Umbilical cord (tissue), 1 donor: ENCODE measurements at regions not wholly inside any gene's neighbourhood (a gene's known extent, or its start where the extent isn't known, plus 50 kb on each side); places are given as distances from the start of the nearest gene placed in this dataset.
"Not testable (repeated sequence)": the region's sequence is repeated elsewhere in the genome, so short reads cannot be mapped to it uniquely, and the experiment has no call there.

Experiments
- DNase-seq: peaks from one replicate; pipeline ENCODE4 v3.0.0-alpha.2; 2015; ENCODE audit warnings: low spot score

DNA sequence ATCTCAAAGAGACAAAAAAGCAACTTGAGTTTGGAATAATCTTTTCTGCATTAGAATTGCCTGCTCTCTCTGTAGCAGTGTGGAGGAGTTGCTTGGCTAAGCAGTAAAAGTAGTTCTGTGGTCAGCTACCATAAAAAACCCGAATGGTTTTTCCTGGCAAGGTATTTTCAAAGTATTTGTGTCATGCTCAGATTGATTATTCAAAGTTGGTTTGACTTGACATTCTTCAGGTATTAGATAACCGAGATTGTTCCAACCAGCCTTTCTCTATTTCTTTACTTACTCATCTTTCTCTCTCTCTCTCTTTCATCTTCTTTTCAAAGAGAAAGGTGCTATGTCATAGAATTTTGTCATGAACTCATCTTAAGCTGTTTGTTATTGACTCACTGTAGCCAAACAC lies 404.9 kb downstream of the CPS1 start:
- DNase-seq, result no peak

DNA sequence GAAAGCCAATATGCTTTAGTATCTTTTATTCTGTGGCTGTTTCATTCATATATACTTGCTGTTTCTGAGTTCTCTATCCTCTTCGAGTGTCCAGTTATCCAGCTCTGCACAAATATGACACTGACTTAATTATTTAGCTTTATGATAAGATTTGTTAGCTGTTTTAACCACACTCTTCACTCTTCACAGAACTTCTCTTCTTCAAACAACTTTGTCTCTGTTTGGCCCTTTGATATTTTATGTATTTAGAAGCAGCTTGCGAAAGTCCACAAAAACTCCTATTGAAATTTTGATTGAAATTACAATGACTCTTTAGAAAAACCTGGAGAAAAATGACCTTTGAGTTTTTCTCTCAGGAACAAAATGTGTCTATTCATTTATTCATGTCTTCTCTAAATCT lies 407.0 kb downstream of the CPS1 start:
- no peak for DNase-seq

DNA sequence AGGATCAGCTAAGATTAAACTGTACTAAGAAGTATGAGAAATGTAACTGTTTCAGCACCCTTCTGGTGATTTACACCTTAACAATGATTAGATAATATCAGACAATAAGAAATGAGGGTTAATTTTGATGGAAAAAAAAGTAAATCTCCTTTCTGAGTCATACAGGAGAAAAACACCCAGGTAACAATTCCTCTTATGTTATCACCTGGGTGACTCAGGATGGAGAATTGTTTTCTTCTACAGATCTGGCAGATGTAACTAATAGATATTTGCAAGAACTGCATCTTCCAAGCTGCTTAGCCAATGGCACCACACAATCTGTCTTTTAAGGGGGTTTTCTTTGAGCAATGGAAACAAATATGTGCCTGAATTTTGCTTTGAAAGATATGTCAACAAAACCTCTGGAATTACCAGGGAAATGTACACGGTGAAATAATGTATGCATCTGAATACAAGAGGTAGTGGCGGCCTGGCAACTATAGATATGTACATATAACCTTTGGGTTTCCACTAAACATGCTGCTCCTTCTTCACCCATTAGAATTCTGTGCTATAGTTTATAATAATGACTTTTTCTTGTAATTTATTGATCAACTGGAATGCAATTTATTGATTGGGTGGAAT lies 407.9 kb downstream of the CPS1 start:
- no peak for DNase-seq

DNA sequence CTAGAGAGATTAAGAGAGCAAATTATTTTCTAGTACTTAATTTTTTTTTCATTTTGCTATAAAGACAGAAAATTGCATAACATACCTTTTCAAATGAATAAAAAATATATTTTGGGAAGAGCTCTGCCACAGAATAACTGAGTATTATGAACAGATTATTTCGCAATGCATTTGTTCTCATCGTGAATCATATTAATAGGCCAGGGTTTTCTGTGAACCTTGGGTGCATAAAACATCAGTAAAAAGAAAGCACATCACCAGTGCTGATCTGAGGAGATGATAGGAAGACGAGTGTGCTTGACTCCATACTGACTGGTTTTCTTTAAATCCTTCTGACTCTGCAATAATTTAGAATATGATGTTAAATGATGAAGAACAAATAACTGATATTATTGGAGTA lies 409.1 kb downstream of the CPS1 start:
- DNase-seq, result no peak

DNA sequence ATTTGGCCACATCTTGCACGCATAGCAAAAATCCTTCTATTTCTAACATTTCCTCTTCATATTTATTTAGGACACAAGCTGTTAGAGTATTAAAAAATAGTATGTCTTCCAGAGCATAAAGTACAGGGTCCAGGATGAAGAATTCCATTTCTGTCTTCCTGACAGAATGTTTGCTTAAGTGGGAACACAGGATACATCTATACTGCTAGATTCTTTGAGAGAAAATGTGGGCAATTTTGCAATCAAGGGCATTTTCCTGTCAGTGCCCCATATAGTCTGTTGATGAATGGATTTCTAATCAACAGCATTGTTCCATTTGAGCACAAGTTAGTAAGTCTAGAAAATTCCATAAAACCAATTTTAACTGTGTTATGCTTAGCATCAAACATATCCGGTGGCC lies 409.9 kb downstream of the CPS1 start:
- DNase-seq, result no peak

DNA sequence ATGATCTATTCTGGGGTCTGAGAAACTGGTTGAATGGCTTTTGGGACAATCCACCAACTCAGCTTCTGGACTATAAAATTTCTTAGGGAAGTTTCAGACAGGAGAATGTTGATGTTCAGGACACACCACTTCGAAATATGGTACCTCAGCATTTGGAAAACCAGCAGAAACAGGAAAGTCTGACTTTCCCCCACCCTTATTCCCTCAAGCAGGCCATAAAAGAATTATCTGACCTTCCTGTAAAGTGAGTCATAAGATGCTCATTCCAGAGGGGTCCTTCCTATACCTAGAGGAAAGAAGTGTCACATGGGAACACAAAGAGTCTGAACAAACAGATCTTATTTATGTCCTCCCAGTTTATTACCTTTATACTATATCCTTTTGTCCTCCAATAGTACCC lies 415.0 kb downstream of the CPS1 start:
- no peak for DNase-seq

DNA sequence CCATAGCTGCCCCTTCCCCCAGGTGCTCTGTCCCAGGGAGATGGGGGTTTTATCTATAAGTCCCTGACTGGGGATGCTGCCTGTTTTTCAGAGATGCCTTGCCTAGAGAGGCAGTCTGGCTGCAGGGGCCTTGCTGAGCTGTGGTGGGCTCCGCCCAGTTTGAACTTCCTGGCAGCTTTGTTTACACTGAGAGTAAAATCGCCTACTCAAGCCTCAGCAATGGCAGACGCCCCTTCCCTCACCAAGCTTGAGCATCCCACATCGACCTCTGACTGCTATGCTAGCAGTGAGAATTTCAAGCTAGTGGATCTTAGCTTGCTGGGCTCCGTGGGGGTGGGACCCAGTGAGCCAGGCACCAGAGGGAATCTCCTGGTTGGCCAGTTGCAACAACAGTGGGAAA lies 430.4 kb downstream of the CPS1 start:
- DNase-seq, result not testable (repeated sequence)

DNA sequence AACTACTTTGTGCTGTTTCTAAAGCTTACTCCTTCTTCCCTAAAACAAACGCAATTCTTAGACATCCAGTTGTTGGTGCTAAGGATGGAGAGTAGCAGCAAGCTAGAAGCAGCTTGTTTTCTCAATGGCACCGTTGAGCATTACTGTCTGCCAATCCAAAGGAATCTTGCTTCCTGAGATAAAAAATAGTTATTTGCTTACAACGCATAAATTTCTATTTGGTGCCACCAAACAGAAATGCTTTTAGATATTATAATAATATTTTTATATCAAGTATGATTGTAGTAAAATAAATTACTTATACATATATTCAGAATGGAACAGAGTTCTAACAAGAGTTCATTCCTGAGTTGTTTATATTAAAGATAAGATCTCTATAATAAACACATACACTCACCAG lies 434.7 kb downstream of the CPS1 start:
- no peak for DNase-seq

DNA sequence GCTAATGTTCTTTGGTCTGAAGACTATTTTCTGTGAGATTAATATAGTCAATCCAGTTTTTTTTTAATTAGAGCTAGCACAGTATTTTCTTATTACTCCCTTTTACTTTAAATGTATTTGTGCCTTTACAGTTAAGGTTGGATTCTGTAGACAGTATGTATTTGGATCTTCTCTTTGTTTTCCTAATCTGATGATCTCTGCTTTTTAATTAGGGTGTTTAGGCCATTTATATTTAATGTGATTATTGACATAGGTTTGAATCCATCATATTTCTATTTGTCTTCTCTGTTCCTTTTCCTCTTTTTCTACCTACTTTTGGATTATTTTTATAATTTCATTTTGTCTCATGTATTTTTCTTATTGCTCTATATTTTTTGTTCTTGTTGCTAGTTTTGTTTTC lies 437.7 kb downstream of the CPS1 start:
- no peak for DNase-seq

DNA sequence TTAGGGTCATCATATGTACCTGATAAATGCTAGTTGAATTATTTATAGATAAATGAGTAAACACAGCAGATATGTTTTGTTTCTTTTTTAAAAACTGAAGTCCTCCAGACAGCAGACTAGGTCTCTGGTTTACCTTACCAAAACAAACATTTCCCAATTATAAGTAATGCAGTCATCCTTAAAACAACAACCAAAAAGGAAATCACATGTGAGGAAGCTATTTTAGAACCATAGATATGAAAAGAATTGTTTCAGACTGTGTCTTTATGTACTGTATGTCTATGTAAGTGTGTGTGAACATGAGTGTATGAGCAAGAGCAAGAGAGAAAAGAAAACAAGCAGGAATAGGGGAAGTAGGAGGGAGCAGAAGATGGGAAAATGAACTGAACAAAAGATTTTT lies 441.0 kb downstream of the CPS1 start:
- no peak for DNase-seq

DNA sequence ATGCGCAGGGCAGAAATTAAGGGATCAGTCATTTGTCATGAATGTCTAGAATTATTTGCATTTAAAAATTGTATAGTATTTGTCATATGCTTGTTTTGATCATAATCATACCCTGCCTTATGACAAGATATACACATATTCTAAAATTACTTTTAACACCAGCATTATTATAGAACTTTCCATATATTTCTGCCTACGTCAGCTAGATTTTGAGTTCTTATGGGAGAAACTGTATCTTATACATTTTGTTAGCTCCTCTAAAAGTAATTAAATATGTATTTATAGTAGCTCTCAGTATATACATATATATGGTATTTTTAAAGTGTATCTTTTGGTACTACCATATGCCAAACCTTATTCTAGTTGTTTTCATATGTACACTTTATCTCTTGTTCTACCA lies 441.9 kb downstream of the CPS1 start:
- no peak for DNase-seq

DNA sequence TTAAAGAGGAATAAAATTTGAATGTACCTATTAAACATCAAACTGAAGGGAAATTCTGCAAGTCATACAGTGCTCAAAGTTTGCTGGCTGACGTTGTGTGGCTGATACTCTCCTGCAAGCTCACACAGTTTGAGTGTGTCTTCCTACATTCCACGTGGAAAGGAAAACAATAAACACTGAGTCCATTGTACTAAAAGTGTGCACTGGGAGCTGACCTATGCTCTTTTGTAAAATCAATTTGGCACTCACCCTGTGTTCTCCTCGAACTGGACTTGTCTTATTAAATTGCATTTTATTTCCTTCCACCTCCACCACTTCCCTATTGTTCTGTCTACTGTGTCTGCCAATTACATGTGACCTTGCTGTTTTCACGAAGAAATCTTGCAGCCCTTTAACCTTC lies 458.0 kb downstream of the CPS1 start:
- DNase-seq, result no peak

DNA sequence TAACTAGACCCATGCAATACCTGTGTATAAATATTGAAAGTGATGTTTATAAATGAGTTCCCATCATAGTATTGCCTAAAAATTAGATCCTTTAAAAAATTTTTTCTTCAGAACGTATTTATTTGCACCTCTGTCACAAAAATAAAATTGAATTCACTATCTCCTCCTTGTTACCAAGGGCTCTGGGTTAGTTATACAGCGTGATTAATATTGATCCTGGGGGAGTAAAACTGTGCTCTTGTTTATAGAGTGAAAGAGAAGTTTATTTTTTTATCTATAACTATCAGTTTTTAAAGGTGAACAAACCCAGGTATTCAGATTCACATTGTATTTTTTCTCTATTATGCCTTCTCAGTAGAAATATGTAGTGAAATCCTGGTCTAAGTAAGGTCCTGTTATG lies 458.5 kb downstream of the CPS1 start:
- DNase-seq, result no peak

DNA sequence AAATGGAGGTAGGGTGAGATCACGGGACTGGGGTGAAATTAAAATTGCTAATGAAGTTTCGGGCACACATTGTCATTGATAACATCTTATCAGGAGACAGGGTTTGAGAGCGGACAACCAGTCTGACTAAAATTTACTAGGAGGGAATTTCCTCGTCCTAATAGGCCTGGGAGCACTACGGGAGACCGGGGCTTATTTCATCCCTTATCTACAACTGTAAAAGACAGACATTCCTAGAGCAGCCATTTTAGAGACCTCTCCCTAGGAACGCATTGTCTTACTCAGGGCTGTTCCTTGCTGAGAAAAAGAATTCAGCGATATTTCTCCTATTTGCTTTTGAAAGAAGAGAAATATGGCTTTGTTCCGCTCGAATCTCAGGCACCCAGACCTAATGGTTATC lies 468.7 kb downstream of the CPS1 start:
- DNase-seq, result not testable (repeated sequence)

DNA sequence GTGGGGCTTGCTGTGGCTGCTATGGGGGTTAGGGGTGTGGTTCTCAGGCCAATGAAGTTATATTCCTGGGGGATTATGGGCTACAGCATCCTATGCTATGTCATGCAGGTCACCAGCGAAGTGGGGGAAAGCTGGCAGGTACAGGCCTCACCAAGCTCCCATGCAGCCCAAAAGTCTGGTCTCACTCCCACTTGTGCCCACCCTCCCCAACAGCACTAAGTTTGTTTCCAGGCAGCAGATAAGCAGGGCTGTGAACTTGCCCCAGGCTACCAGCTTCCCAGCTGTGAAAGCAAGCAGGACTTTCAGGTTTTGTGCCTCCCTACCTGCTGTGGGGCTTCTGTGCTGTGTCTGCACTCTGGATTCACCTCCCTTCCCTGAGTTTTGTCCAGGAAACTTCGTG lies 469.7 kb downstream of the CPS1 start:
- no peak for DNase-seq

DNA sequence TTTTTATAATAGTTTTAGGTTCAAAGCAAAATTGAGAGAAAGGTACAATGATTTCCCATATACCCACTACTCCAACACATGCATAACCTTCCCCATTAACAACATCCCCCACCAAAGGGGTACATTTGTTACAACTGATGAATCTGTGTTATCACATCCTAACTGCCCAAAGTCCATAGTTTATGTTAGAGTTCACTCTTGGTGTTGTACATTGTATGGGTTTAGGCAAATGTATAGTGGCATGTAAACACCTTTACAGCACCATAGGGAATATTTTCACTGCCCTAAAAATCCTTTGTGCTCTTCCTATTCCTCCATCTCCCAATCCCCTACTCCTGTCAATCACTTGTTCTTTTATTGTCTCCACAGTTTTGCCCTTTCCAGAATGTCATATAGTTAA lies 471.6 kb downstream of the CPS1 start:
- no peak for DNase-seq

DNA sequence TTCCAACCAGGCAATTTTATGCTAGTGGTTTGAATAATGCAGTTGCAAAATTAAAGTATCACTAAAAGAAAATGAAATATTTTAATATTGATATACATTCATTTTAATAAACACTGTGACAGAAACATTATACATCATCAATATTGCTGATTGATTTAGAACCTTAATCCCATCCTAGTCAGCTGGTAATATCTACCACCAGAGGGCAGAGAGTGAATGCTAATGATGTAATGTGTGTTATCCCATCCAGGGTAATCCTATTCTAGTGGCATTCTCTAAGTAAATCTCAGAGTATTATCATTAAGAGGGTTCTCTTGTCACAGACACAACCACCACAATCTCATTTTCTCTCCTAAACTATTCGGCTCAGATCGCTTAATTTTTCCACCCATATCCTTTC lies 477.4 kb downstream of the CPS1 start:
- no peak for DNase-seq

DNA sequence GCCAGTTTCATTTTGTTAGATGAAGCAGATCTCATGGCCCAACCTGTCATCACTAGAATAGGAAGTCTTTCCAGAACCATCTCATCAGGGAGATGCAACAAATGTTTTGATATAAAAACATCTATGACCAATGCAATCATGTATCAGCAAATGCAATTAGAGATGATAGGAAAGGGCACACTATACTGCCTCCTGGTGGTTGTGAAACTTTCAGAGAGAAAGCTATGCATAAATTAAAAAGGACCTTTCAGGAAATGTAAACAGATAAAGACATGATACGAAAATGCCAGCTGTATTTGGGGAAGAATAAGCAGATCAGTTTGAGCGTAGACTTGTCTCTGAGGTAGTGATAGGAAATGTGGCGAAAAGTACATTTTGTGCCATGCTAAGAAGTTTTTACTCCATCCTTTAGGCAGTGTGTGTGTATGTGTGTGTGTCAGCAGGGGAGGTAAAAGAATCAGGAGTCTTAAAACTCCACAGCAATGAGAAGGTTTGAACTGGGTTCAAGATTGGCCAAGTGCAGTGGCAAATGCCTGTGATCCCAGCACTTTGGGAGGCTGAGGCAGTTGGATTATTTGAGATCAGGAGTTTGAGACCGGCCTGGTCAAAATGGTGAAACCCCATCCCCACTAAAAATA lies 479.3 kb downstream of the CPS1 start:
- DNase-seq, result no peak

DNA sequence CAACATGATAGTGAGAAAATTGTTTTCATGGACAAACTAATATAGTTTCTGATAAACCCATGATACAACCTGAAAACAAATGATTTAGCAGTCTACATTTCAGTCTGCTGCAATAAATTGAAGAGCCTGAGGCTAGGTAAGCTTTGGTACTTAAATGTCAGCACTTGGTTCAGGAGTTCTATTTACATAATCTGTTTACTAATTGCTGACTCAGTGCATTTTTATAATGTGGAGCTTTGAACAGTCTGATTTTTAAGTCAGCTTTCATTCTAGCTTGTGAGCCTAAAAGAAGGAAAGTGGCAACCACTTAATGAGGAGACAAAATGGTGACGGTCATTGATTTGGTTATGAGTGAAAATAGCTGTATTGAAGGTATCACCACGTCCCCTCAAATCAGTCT lies 488.6 kb downstream of the CPS1 start:
- DNase-seq, result no peak

DNA sequence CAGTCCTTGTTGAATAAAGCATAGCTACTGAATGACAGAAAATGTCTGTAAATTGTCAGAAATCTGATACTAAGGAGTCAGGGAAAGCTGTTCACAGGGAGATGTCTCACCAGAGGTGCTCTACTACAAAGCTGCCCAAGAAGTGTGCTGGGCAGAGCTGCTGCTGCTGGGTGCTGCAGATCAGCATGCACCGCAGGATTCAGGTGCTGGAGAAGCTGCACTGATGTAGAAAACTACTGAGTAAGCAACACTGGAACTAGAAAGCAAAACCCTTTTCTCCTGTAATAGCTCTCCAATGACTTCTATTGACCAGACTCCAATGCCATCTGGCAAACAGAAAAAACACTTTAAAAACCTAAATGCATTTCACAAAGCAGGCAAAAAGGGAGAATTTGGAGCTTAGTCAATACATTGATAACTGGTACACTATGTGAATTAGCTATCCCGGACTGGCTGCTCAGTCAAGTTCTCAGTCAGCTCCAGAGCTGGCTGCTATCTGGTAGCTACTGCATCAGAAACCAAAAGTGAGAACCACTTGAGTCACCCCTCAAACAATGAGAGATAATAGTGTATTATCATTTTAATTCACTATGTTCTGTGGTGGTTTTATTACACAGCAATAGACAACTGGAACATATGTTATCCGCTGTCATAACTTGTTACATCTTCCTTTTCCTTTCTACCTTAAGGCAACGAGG lies 493.1 kb downstream of the CPS1 start:
- no peak for DNase-seq

DNA sequence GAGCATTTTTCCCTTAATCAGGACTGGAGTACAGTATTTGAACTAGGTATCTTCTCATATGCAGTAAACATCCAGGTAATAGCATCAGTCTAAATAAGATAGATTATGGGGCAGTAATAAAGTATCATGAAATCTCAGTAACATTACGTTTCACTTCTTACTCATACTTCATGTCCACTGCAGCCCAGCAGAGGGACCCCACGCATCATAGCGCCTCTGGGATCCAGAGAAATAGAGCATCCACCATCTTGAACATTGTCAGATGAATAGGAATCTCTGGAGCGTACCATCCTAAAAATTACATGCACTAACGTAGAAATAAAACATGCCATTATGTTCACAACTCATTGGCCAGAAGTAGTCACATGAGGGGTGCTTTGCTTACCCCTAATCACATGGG lies 499.0 kb downstream of the CPS1 start:
- no peak for DNase-seq

DNA sequence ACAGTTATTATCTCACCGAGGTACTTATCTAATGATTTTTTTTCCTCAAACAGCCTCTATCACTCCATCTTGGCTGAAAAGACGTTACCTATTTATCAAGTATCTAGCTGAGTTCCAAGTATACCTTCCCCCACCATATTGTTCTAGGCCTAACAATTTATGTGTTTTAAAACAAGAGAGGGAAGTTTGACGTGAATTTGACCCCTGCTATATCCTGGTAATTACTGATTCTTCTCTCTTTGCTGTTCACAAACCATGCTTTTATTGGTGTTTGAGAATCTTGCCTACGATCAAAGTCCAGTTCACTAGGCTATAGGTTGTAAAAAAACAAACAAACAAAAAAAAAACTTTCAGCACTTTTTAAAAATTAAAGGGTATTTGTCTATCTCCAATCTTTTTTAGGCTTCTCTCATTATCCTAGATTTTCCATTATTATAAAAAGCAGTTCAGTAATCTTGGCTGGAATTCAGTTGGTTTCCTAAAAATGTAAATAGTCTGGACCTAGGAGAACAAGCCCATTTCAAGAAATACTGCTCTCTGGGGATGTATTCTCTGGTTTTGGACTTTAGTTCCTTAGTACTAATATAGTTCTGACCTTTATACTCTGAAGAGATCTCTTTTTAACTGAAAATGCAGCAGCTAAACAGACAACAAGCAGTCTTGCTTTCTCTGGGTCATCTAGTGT lies 505.4 kb downstream of the CPS1 start:
- DNase-seq, result peak; percentile 15

DNA sequence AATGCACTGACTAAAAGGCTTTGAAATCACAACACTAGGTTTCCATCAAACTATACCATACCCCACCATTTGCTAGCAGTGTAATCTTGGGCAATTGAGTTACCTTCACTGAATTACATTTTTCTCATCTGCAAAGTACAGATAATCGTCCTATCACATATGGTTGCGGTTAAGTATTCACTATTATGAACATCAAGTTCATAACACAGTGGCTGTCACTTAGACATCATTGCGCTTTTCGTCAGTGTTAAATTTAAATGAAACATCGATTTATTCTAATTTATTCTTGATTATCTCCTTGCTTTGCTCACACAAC lies 505.9 kb downstream of the CPS1 start:
- DNase-seq, result no peak
